Trophoblast cell (in vitro differentiated cells and primary cell): ENCODE measurements at regions not wholly inside any gene's neighbourhood (a gene's known extent, or its start where the extent isn't known, plus 50 kb on each side); places are given as distances from the start of the nearest gene placed in this dataset.

ENCODE experiments used
- DNase-seq, 2 donors: peaks; one replicate each; pipeline ENCODE4 v3.0.0-alpha.2; 2016
- H2AFZ ChIP-seq: 2 replicates; pipeline ENCODE4 v1.6.1; 2013; ENCODE audit warnings: low read length, moderate library complexity, mild to moderate bottlenecking; ENCODE audit not compliant: insufficient read depth, poor library complexity
- H2AK5ac ChIP-seq: 2 replicates; pipeline ENCODE4 v1.6.1; 2013; ENCODE audit warnings: mild to moderate bottlenecking, low read length
- H2BK120ac ChIP-seq: 2 replicates; pipeline ENCODE4 v1.6.1; 2013; ENCODE audit warnings: low read length, mild to moderate bottlenecking, moderate library complexity; ENCODE audit not compliant: insufficient read depth, poor library complexity
- H2BK12ac ChIP-seq: 2 replicates; pipeline ENCODE4 v1.6.1; 2013; ENCODE audit warnings: mild to moderate bottlenecking, low read length, moderate library complexity
- H2BK5ac ChIP-seq: 2 replicates; pipeline ENCODE4 v1.6.1; 2013; ENCODE audit warnings: low read length, low read depth, moderate library complexity, mild to moderate bottlenecking; ENCODE audit not compliant: poor library complexity
- H3K14ac ChIP-seq: 2 replicates; pipeline ENCODE4 v1.6.1; 2013; ENCODE audit warnings: mild to moderate bottlenecking, low read length
- H3K18ac ChIP-seq: 2 replicates; pipeline ENCODE4 v1.6.1; 2013; ENCODE audit warnings: mild to moderate bottlenecking, low read length
- H3K23ac ChIP-seq: 2 replicates; pipeline ENCODE4 v1.6.1; 2013; ENCODE audit warnings: low read length
- H3K27ac ChIP-seq: 2 replicates; pipeline ENCODE4 v1.5.1; 2013; ENCODE audit warnings: low read depth, mild to moderate bottlenecking, inconsistent platforms, low read length, moderate library complexity
- H3K27me3 ChIP-seq: 2 replicates; pipeline ENCODE4 v1.6.1; 2013; ENCODE audit warnings: inconsistent platforms, mild to moderate bottlenecking, low read length, moderate library complexity; ENCODE audit not compliant: insufficient read depth
- H3K36me3 ChIP-seq, 2 experiments: 1 replicate in 1 of 2; 2 replicates in 1 of 2; pipeline ENCODE4 v1.6.1; 2013; ENCODE audit warnings: low read length in 2 of 2, mild to moderate bottlenecking in 2 of 2, moderate library complexity in 1 of 2; ENCODE audit not compliant: insufficient read depth in 2 of 2, control insufficient read depth in 1 of 2
- H3K4ac ChIP-seq: 2 replicates; pipeline ENCODE4 v1.6.1; 2013; ENCODE audit warnings: low read depth, mild to moderate bottlenecking, low read length, moderate library complexity
- H3K4me1 ChIP-seq, 2 experiments: 1 replicate in 1 of 2; 2 replicates in 1 of 2; pipeline ENCODE4 v1.6.1; 2013; ENCODE audit warnings: low read length in 2 of 2, mild to moderate bottlenecking in 2 of 2, moderate library complexity in 1 of 2; ENCODE audit not compliant: insufficient read depth in 2 of 2, control insufficient read depth in 1 of 2
- H3K4me2 ChIP-seq: 2 replicates; pipeline ENCODE4 v1.6.1; 2013; ENCODE audit warnings: inconsistent platforms, mild to moderate bottlenecking, low read length, moderate library complexity
- H3K4me3 ChIP-seq: 2 replicates; pipeline ENCODE4 v1.5.1; 2013; ENCODE audit warnings: mild to moderate bottlenecking, low read depth, low read length, inconsistent platforms
- H3K79me1 ChIP-seq: one replicate; pipeline ENCODE4 v1.6.1; 2013; ENCODE audit warnings: low read length
- H3K79me2 ChIP-seq: 2 replicates; pipeline ENCODE4 v1.6.1; 2013; ENCODE audit warnings: low read length, mild to moderate bottlenecking; ENCODE audit not compliant: control insufficient read depth, insufficient read depth, poor library complexity
- H3K9ac ChIP-seq: 2 replicates; pipeline ENCODE4 v1.6.1; 2013; ENCODE audit warnings: mild to moderate bottlenecking, low read length
- H3K9me3 ChIP-seq: 2 replicates; pipeline ENCODE4 v1.6.1; 2013; ENCODE audit warnings: low read depth, mild to moderate bottlenecking, control low read depth, inconsistent platforms, low read length; ENCODE audit not compliant: insufficient read depth
- H4K12ac ChIP-seq: 2 replicates; pipeline ENCODE4 v1.6.1; 2013; ENCODE audit warnings: low read depth, mild to moderate bottlenecking, low read length, moderate library complexity
- H4K8ac ChIP-seq: 2 replicates; pipeline ENCODE4 v1.6.1; 2013; ENCODE audit warnings: low read depth, mild to moderate bottlenecking, low read length, moderate library complexity
- H4K91ac ChIP-seq: one replicate; pipeline ENCODE4 v1.6.1; 2013; ENCODE audit warnings: low read depth, mild to moderate bottlenecking, low read length, moderate library complexity
- WGBS: extraction: QIAGEN DNeasy Blood & Tissue Kit; methylation state at CpG from one replicate; pipeline ENCODE4 v1.1.7; 2013; ENCODE audit warnings: missing lambda C conversion rate; ENCODE audit not compliant: insufficient read length, insufficient coverage; ENCODE audit errors: extremely low coverage; 5-methylcytosine and 5-hydroxymethylcytosine counted together

DNA sequence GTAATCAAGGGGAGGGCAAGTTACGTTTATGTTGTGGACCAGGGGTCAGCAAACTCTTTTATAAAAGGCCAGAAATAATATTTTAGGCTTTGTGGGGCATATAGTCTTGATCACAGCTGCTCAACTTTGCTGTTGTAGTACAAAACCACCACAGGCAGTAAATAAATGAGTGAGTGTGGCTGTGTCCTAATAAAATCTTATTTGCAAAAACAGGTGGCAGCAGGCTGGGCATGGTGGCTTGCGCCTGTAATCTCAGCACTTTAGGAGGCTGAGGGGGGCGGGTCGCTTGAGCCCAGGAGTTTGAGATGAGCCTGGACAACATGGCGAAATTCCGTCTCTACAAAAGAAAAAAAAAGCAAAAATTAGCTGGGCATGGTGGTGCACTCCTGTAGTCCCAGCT is 57.9 kb upstream of the NUP160 start:
- no peak overlapping the region for H4K91ac ChIP-seq
- no peak overlapping the region for H3K4ac ChIP-seq
- H2BK12ac ChIP-seq, result no peak overlapping the region
- H3K4me2 ChIP-seq, result no peak overlapping the region
- H3K18ac ChIP-seq, result no peak overlapping the region
- H3K27me3 ChIP-seq, result no peaks in the 10 kb centered on the region
- H3K14ac ChIP-seq, result no peak overlapping the region
- no peaks in the 10 kb centered on the region for H3K9me3 ChIP-seq
- H3K4me1 ChIP-seq, result peaks cover 6% of the 10 kb centered on the region in 2 experiments
- no peak overlapping the region for H3K23ac ChIP-seq
- no CpG with 5 or more reads among the region's 6 CpGs for WGBS
- no peak overlapping the region for H3K9ac ChIP-seq
- H3K27ac ChIP-seq, result no peak overlapping the region
- DNase-seq, result no peak
- H2BK120ac ChIP-seq, result no peak overlapping the region
- no peak overlapping the region for H3K4me3 ChIP-seq
- no peaks in the 10 kb centered on the region for H3K79me2 ChIP-seq
- no peak overlapping the region for H4K8ac ChIP-seq
- H2AFZ ChIP-seq, result no peak overlapping the region
- H2AK5ac ChIP-seq, result no peak overlapping the region
- no peak overlapping the region for H4K12ac ChIP-seq
- H2BK5ac ChIP-seq, result no peak overlapping the region
- no peaks in the 10 kb centered on the region for H3K36me3 ChIP-seq
- peaks cover 4% of the 10 kb centered on the region for H3K79me1 ChIP-seq

DNA sequence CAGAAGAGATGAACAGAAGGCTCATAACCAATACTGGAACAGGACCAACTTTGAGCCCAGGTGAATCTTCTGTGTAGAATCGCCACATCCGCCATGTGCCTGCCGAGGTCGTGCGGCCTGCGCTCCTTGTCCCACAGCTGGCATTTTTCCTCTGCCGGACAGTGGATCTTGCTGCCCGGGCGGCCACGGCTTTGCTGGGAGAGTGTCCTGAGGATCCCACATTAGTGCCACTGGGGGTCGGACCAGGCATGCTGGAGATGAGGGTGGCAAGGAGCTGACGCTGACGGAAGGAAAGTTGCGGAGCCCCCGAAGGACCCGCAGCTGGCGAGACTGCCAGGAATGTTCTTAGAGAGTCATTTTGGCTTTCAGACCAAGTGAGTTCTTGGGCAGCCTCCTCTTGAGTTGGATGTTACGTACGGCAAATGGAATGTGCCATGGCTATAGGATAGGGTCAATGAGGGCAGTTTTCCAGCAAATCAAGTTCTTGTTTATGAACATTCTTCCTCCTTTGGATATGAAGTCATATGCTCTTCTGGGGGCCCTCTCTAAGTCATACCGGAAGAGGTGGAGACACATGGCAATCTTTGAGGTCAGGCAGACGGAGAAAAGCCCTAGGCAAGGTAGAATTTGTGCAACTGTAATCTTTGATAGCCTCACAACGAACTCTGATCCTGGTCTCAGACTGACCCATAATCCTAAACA is 57.4 kb upstream of the NUP160 start:
- Histone ChIP-seq H4K91ac (no peak overlapping the region), H3K4me3 (no peak overlapping the region), H3K18ac (no peak overlapping the region), H3K9ac (no peak overlapping the region), H3K27ac (no peak overlapping the region), H2AFZ (no peak overlapping the region), H2AK5ac (no peak overlapping the region), H3K36me3 (no peaks in the 10 kb centered on the region), H4K8ac (no peak overlapping the region), H3K14ac (no peak overlapping the region), H2BK5ac (no peak overlapping the region), H3K23ac (no peak overlapping the region), H3K9me3 (no peaks in the 10 kb centered on the region), H3K4me1 (peaks cover 4 to 5% of the 10 kb centered on the region in 2 experiments), H3K79me1 (peaks cover 2% of the 10 kb centered on the region), H2BK12ac (no peak overlapping the region), H3K4me2 (no peak overlapping the region), H3K4ac (no peak overlapping the region), H3K27me3 (no peaks in the 10 kb centered on the region), H3K79me2 (no peaks in the 10 kb centered on the region), H4K12ac (no peak overlapping the region), H2BK120ac (no peak overlapping the region)
- peak; percentile 91 to 94 for DNase-seq
- WGBS, result no CpG with 5 or more reads among the region's 22 CpGs

DNA sequence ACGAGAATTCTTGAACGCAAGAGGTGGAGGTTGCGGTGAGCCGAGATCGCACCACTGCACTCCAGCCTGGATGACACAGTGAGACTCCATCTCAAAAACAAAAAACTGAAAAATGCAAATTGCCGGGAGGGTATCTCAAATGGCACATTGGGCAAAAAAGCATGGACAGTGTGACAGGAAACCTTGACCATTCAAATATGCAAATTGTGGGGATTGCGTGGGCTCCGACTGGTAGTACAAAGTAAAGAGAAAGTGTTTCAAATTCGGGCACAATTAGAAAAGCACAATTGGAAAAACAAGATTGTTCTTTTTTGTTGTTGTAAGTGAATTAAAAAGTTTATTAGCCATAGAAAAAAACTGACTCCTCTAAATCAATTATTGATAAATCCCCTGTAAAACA is 56.7 kb upstream of the NUP160 start:
- Histone ChIP-seq H3K79me1 (no peaks in the 10 kb centered on the region), H3K14ac (no peak overlapping the region), H3K79me2 (no peaks in the 10 kb centered on the region), H2BK12ac (no peak overlapping the region), H4K8ac (no peak overlapping the region), H3K36me3 (no peaks in the 10 kb centered on the region), H3K18ac (no peak overlapping the region), H3K4me3 (no peak overlapping the region), H2AFZ (no peak overlapping the region), H3K23ac (no peak overlapping the region), H4K12ac (no peak overlapping the region), H3K4me2 (no peak overlapping the region), H3K27ac (no peak overlapping the region), H2AK5ac (no peak overlapping the region), H3K9me3 (no peaks in the 10 kb centered on the region), H2BK5ac (no peak overlapping the region), H3K27me3 (no peaks in the 10 kb centered on the region), H3K9ac (no peak overlapping the region), H2BK120ac (no peak overlapping the region), H4K91ac (no peak overlapping the region), H3K4ac (no peak overlapping the region), H3K4me1 (peaks cover 0 to 2% of the 10 kb centered on the region in 2 experiments)
- WGBS, result no CpG with 5 or more reads among the region's 9 CpGs
- no peak for DNase-seq

DNA sequence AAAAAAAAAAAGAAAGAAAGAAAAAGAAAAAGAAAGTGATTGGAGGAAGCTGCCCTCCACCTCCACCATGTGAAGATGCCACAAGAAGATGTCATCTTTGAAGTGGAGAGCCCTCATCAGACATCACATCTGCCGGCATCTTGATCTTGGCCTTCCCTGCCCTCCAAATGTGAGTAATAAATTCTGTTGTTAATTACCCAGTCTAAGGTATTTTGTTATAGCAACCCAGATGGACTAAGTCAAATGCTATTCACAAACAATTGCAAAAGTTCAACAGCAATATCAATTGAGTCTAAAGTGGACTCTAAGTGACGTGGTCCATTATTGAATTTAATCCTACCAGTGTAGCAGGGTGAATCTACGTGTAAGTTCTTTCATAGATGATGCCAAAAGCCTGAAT is 55.9 kb upstream of the NUP160 start:
- H3K9ac ChIP-seq, result no peak overlapping the region
- no peak overlapping the region for H3K27ac ChIP-seq
- no peak overlapping the region for H3K4me3 ChIP-seq
- no peak overlapping the region for H2BK5ac ChIP-seq
- WGBS, result no CpG with 5 or more reads among the region's 3 CpGs
- H3K4ac ChIP-seq, result no peak overlapping the region
- H3K23ac ChIP-seq, result no peak overlapping the region
- no peak overlapping the region for H3K18ac ChIP-seq
- peak; percentile 81 for DNase-seq
- H3K79me1 ChIP-seq, result no peaks in the 10 kb centered on the region
- H3K79me2 ChIP-seq, result no peaks in the 10 kb centered on the region
- H3K4me2 ChIP-seq, result no peak overlapping the region
- no peaks in the 10 kb centered on the region for H3K36me3 ChIP-seq
- no peak overlapping the region for H2AK5ac ChIP-seq
- no peak overlapping the region for H2BK12ac ChIP-seq
- H3K27me3 ChIP-seq, result no peaks in the 10 kb centered on the region
- no peaks in the 10 kb centered on the region for H3K4me1 ChIP-seq
- no peak overlapping the region for H2AFZ ChIP-seq
- no peak overlapping the region for H4K91ac ChIP-seq
- no peaks in the 10 kb centered on the region for H3K9me3 ChIP-seq
- H4K12ac ChIP-seq, result no peak overlapping the region
- no peak overlapping the region for H4K8ac ChIP-seq
- H3K14ac ChIP-seq, result no peak overlapping the region
- no peak overlapping the region for H2BK120ac ChIP-seq
